Activated T-cell treated with anti-CD3 and anti-CD28 coated beads, Interleukin-2, amount 50 U/mL, for 1 hour (primary cell): ENCODE measurements at regions not wholly inside any gene's neighbourhood (a gene's known extent, or its start where the extent isn't known, plus 50 kb on each side); places are given as distances from the start of the nearest gene placed in this dataset.

Experiments
- DNase-seq: peaks from one replicate; pipeline ENCODE4 v3.0.0-alpha.2; 2020

DNA sequence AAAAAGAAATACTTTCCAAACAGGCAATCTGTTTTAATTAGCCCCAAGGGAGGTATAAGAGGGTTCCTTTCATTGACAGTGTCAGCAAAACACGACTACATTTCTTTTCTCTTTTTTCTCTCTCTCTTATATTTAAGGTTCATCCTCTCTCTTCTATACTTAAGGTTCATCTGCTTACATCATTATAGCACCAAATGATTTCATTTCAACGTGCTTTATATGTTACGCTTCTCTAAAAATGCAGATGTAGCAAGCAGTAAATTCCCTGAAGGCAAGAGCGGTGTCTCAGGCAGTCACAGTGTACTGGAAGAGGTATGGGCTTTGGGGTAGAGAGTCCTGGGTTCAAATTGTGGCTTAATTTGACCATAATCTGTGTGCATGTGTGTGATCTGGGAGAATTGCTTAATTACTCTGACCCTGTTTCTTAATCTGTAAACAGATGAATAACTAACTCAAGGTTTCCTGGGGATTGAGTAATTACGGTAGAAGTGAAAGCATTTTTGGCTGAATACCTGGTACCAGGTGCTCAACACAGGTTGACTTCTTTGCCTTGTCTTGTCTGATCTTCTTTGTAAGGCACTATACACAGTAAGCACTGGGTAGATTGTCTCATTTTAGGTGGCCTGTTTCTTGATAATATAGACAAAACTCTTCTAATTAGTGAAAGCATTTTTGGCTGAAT lies 180.8 kb downstream of the SPRY1 start:
- DNase-seq = no peak

GRCh38 chr4:123578276-123579029 lies 181.9 kb downstream of the SPRY1 start:
- DNase-seq = no peak

DNA sequence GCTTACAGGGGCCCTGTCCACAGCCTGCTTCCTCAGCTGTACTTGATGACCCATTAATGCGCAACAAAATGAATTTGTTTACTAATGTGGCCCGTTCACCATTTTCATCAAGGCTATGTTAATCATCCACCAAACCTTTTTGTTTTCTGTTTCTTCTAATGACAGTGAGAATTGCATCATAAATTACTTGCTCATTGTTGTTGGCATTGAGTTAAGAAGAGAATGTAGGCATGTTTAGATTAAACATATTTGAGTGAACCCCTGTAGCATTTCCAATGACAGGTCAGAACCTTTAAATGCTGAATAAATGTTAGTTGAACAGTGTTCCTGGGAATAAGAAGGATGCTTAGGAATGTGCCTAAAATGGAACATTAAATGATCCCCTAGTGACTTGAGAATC lies 183.4 kb downstream of the SPRY1 start:
- DNase-seq = no peak

DNA sequence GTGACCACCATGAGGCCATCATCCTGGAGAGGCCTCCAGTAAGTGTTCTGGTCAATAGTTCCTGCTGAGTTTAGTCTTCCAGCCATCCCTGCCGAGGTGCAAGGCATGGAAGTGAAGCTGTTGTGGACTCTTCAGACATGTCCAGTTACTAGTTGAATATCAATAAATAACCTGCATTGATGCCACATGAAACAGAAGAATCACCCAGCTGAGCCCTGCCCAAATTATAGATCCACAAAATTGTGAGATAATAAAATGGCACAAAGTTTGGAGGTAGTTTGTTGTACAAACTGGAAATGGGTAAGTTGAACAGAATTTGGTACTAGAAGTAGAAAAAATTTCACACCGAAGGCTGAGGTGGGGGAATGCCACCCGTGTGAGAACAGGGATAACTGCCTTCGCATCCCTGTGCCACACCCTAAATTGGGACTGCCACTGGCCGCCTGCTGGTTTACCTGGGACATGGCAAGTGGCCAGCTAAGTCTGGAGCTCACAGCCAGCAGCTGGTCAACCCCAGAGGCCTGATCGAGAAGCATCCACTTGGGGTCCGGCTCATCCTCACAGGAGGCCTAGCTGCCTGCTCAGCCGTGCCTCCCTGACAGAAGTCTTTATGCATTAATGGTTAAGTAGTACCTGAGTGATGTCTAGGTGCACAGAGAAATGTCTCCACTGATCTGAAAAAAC lies 184.5 kb downstream of the SPRY1 start:
- DNase-seq = no peak

DNA sequence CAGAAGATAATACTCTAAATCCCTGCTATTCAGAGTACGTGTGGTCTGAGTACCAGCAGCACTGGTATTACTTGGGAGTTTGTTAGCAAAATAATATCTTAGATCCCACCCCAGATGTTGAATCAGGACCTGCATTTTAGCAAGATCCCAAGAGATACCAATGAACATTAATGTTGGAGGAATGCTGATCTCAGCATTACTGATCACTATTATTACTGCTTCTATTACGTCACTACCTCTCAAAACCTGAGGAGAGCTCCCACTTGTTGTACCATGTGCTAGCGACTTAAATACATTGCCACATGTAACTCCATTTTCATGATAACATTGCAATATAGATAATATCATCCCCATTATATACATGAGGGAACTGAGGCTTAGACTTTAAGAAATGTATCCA lies 185.2 kb downstream of the SPRY1 start:
- no peak for DNase-seq

GRCh38 chr4:123583043-123583442 lies 186.4 kb downstream of the SPRY1 start:
- DNase-seq = no peak

DNA sequence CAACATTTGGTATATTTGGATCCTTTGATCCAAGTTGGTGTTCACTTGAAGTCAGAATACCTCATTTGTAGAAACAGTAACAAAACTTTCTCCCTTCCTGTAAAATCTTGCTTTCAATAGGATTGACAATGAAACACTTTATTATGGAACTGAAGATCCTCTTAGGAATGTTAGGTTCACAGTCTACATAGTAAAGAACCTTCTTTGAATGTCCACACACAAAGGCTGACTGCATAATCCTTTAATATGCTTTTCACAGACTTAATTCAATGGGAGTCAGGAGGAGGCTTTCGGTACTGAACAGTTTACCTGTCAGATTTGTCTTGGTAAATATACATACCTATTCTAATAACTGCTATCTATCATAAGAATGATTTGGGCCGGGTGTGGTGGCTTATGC lies 188.5 kb downstream of the SPRY1 start:
- DNase-seq = no peak

- no peak for DNase-seq
Observed at GRCh38 chr4:123587983-123588494, 191.4 kb downstream of the SPRY1 start.

DNA sequence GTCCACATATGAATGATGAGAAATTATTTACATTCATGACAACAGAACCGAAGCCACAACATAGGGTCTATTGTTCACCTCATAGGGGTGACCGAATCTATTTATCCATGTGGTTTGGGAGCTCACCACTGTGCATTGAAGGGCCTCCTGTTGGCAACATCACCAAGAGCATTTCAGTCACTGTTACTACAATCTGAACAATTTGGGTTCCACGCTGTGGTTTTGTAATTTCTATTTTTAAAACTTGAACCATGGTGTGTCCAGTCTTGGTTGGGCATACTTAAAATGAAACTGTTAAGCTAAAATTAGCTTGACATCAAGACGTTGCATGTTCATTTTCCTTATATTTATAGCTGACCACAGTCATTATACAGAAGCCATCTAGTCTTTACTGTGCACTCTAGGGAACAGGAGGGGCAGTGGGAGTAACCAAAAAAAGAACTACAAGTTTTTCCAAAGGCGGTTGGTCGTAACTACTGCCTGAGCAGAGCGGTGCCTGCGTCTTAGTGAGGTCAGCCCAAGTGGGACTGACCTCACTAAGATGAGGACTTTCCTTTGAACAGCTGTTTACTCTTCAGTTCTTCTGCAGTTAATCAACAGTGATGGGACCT lies 192.1 kb downstream of the SPRY1 start:
- DNase-seq = no peak

DNA sequence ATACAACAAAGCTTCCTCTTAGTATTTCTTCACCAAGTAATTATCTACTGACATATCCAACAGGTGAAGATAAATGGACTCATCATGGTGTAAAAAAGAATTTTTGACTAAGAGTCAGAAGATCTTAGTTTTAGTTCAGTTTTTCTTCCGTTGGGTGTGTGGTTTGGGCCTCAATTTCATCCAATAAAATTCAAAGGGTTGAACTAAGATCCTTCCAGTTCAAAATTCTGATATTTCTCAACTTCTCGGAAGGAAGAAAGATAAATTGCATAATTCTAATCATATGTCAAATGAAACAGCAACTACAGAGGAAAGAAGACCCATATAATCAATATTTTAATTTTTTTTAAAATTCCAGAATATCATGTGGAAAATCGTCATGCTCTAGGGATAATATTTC lies 192.7 kb downstream of the SPRY1 start:
- DNase-seq = no peak

DNA sequence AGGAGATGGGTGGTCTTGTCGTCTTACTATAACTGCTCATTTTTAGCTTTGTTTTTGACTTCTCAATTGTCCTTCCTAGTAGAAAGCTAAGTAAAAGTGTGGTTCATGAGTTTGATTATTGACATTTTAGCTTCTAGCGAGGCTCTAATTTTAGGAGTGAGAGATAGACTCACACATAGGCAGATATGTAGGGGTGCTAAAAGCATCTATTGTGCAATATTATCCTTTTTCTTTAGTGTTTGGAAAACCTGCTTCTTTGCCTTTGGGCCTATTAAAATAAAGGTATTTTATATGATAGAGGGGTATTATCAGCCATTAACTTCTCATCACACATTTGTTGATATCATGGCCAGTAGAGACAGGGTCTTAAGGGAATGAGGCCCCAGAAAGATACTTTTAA lies 195.3 kb downstream of the SPRY1 start:
- no peak for DNase-seq

DNA sequence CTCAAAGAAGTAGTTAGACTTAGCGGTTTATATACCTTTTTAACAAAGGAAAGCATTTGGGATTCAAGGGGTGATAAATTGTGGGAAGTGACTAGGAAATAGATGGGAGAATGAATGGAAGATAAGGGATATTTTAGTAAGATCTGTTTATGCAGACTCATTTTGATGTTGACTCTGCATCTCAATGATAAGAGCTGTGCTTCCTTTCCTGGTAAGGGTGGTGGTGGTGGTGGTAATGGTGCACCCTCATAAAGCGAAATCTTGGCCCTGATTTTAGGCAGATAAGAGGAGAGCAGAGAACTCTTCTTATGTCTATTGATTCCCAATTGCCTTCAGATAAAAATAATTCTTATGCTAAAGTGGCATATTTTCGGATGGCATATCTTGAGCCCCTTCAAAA lies 197.1 kb downstream of the SPRY1 start:
- no peak for DNase-seq

DNA sequence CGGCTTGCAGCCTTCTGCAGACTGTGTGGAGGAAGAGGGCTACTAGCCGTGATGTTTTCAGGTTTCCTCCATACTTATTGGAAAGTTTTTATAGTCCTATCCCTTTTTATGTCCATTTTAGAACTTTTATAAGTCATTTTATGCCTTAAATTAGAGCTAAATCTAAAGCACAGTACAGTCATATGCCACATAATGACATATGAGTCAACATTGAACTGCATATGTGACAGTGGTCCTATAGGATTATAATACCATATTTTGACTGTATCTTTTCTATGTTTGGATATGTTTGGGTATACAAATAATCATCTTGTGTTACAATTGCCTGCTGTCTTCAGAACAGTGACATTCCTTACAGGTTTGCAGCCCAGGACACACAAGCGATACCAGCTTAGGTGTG lies 200.2 kb downstream of the SPRY1 start:
- no peak for DNase-seq

DNA sequence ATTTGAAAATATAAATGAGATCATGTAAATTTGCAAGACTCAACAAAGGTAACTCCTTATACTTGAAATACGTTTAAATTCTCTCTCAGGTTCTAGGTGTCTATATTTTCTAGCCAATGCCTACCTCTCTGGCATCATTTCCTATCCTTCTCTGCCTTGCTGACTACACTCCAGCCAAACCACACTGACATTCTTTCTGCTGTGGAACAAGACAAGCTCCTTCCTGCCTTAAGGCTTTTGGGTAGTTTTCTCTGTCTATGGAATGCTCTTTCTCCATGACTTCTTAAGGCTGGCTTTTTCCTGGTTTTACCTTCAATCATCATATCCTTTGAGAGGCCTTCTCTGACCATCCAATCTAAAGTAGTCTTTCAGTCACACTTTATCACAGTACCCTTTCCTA lies 201.0 kb downstream of the SPRY1 start:
- DNase-seq = no peak

DNA sequence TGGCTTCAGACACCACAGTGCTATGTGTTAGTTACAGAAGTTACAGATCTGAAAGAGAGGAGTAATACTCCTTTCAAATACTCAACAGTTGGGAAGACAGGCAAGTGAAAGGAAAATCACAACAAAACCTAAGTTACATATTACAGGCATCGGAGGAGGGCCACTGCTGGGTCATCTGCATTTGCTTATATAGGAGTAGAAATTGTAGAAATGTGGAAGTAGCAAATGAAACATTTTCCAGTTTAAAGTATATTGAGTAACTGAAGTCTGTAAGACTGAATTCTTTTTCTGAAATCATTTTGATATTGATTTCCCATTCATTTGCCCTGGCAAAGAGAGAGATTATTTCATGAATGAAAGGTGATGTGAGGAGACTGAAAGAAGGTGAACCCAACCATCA lies 201.7 kb downstream of the SPRY1 start:
- DNase-seq = no peak

GRCh38 chr4:123599061-123599919 lies 202.7 kb downstream of the SPRY1 start:
- no peak for DNase-seq

- peak; percentile 54 for DNase-seq
Observed at GRCh38 chr4:123599920-123600810, 203.6 kb downstream of the SPRY1 start.

DNA sequence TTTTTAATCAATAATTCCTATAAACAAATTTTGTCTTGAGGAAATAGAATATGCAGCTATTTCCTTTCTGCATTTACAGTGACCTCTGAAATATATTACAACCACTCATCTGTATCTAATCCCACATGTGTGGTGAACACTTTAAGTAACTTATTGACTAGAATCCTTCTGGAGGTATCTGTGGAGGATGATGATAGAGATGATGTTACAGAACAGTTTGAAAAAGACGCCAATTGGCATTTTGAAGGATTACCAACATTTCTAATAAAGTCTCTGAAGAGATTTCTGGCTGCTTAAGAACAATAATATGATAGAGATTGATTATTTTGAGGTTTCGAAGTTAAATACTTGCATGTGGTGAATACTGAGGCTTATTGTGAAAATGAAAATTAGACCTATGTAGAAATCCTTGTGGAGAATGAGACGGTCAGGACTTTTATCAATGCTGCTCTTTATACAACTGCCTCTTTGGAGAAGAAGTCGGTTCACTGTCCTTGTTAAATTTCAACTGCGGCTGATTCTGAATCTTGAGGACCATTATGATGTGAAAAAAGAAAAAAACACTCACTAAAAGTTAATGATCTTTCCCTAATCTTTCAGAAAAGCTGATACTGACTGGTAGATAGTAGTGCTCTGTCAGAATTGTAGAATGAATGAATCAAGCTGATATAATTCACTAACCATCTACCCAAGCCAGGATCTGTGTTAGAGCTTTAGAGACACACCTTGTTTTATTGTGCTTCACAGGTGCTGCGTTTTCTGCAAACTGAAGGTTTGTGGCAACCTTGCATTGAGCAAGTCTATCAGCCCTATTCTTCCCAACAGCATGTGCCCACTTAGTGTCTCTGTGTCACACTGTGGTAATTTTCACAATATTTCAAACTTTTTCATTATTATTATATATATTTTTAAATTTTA lies 204.7 kb downstream of the SPRY1 start:
- no peak for DNase-seq

DNA sequence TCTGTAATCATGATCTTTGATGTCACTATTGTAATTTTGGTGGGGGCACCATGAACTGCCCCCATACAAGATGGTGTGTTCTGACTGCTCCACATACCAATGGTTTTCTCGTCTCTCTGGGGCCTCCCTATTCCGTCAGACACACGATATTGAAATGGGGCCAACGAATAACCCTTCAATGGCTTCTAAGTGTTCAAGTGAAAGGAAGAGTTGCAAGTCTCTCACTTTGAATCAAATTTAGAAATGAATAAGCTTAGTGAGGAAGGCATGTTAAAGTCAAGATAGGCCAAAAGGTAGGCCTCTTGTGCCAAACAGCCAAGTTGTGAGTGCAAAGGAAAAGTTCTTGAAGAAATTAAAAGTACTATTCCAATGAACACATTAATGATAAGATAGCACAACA lies 205.4 kb downstream of the SPRY1 start:
- DNase-seq = no peak

- DNase-seq = no peak
Observed at GRCh38 chr4:123603165-123603564, 206.6 kb downstream of the SPRY1 start.
